Tibial artery (tissue), 4 donors: ENCODE measurements at regions not wholly inside any gene's neighbourhood (a gene's known extent, or its start where the extent isn't known, plus 50 kb on each side); places are given as distances from the start of the nearest gene placed in this dataset.
"Not testable (repeated sequence)": the region's sequence is repeated elsewhere in the genome, so short reads cannot be mapped to it uniquely, and the experiment has no call there.

Source experiments
- DNase-seq, 2 donors: peaks; one replicate each; pipeline ENCODE4 v3.0.0-alpha.2; 2019
- H3K27ac ChIP-seq, 2 donors: fragments of 200-600 bp; sonication (generic) in 1 of 2; 1 replicate in 1 of 2; 2 replicates in 1 of 2; pipeline ENCODE4 v1.5.1; 2018 to 2019; ENCODE audit warnings: mild to moderate bottlenecking in 1 of 2
- H3K27me3 ChIP-seq, 2 donors: fragments of 200-600 bp; sonication (generic) in 1 of 2; one replicate each; pipeline versions ENCODE4 v1.5.1 to v1.6.0; 2016 to 2019
- H3K36me3 ChIP-seq, 3 donors: fragments of 200-600 bp; sonication (generic) in 2 of 3; one replicate each; pipeline ENCODE4 v1.5.1; 2016 to 2019; ENCODE audit warnings: mild to moderate bottlenecking in 2 of 3
- H3K4me1 ChIP-seq, 4 donors: fragments of 200-600 bp; sonication (generic) in 2 of 4; 1 replicate in 3 of 4; 2 replicates in 1 of 4; pipeline ENCODE4 v1.5.1; 2016 to 2019
- H3K4me3 ChIP-seq, 2 donors: fragments of 200-600 bp; sonication (generic) in 1 of 2; 1 replicate in 1 of 2; 2 replicates in 1 of 2; pipeline ENCODE4 v1.5.1; 2018 to 2019; ENCODE audit warnings: mild to moderate bottlenecking in 2 of 2
- H3K9me3 ChIP-seq, 3 donors: fragments of 200-600 bp; sonication (generic) in 1 of 3; one replicate each; pipeline ENCODE4 v1.5.1; 2016 to 2019
- intact Hi-C: fragments of 100-400 bp; cut with DNase I; formaldehyde crosslinking; loops from one replicate; pipeline ENCODE4 v1.15.0; 2023; ENCODE audit warnings: low total_unique reads
- TF ChIP-seq, protein P1 (sequence below), 2 experiments: fragments of 200-600 bp in 1 of 2; fragments of 450-650 bp in 1 of 2; IDR thresholded peaks; one replicate each; pipeline ENCODE4 v1.5.1; 2017 to 2019; ENCODE audit warnings: antibody characterized with exemption in 2 of 2, mild to moderate bottlenecking in 1 of 2, moderate library complexity in 1 of 2

DNA sequence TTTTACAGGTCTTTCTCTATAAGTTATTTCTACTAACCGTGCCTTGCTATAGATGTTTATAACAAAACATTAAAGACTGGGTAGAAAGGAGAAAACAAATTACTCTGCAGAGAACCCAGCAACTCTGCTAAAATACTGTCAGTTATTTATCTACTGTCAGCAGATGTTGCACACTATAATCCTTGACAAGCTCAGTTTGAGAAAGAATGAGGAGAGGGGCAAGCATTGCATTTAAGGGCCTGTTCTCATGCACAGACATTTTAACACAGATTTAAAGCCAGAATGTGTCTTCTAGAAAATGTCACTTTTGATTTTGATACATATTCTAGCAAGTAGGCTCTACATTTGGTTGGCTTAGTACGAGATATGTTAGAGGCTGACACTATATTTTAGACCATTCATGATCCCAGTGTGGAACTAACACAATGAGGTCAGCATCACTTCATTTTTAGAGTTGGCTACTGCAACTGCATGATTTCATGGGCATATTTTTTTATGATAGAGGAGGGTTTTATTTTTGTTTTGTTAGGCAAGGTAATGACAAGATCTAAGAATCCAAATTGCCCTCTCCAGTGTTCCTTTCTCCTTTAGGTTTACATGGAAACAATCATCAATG is 516.4 kb downstream of the ZEB2 start:
- intact Hi-C loops: no loop called here
- H3K36me3 ChIP-seq: no peaks in the 10 kb centered on the region
- no peak overlapping the region for H3K4me3 ChIP-seq
- no peak overlapping the region for H3K27ac ChIP-seq
- no peaks in the 10 kb centered on the region for H3K4me1 ChIP-seq
- DNase-seq: no peak
- H3K27me3 ChIP-seq: no peaks in the 10 kb centered on the region
- TF ChIP-seq, protein P1, sequence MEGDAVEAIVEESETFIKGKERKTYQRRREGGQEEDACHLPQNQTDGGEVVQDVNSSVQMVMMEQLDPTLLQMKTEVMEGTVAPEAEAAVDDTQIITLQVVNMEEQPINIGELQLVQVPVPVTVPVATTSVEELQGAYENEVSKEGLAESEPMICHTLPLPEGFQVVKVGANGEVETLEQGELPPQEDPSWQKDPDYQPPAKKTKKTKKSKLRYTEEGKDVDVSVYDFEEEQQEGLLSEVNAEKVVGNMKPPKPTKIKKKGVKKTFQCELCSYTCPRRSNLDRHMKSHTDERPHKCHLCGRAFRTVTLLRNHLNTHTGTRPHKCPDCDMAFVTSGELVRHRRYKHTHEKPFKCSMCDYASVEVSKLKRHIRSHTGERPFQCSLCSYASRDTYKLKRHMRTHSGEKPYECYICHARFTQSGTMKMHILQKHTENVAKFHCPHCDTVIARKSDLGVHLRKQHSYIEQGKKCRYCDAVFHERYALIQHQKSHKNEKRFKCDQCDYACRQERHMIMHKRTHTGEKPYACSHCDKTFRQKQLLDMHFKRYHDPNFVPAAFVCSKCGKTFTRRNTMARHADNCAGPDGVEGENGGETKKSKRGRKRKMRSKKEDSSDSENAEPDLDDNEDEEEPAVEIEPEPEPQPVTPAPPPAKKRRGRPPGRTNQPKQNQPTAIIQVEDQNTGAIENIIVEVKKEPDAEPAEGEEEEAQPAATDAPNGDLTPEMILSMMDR (IDR thresholded peaks at IDR 0.05): no peak
- H3K9me3 ChIP-seq: no peaks in the 10 kb centered on the region

DNA sequence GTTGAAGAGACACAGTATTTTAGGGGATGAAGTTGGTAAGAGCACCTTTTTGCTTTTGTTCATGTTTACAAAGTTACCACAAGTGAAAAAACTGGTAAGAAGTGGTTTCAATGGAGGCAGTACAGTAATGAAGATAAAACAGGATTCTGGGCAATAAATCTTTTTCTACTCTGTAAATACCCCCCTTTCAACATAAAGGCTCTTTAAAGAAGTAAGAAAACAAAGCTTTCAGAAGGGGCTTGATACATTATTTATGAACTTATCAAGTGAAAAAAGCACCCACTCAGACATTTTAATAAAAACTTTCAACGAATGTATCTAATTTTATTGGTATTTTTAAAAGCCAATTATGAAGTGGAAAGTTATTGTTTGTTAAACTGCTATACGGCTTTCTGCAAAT is 522.9 kb downstream of the ZEB2 start:
- Histone ChIP-seq H3K27me3 (no peaks in the 10 kb centered on the region), H3K4me1 (no peaks in the 10 kb centered on the region), H3K9me3 (no peaks in the 10 kb centered on the region), H3K4me3 (no peak overlapping the region), H3K36me3 (no peaks in the 10 kb centered on the region), H3K27ac (no peak overlapping the region)
- TF ChIP-seq, protein P1 (IDR thresholded peaks at IDR 0.05): no peak
- intact Hi-C loops: no loop called here
- DNase-seq: no peak

DNA sequence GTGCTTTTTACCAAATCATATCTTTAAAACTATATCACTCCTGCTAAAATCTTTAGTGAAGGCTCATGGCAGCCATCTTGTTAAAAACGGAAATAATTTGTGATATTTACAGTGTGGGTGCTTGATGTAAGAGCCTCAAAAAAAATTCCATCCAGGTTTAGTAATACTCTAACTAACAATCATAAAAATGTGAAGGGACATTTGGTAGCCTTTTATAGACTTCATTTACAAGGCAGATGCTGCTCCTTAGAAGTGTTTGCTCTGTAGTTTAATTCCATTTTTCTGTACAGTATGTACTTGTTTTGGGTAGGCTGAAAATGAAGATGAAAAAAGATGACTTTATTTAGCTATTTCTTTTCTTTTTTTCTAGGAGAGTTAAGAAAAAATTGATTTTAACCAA is 525.0 kb downstream of the ZEB2 start:
- intact Hi-C loops: no loop called here
- TF ChIP-seq, protein P1 (IDR thresholded peaks at IDR 0.05): no peak

DNA sequence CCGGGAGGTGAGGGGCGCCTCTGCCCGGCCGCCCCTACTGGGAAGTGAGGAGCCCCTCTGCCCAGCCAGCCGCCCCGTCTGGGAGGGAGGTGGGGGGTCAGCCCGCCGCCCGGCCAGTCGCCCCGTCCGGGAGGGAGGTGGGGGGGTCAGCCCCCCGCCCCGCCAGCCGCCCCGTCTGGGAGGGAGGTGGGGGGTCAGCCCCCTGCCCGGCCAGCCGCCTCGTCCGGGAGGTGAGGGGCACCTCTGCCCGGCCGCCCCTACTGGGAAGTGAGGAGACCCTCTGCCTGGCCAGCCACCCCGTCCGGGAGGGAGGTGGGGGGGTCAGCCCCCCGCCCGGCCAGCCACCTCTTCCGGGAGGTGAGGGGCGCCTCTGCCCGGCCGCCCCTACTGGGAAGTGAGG is 528.3 kb downstream of the ZEB2 start:
- H3K9me3 ChIP-seq, H3K4me1 ChIP-seq, H3K4me3 ChIP-seq, H3K36me3 ChIP-seq, H3K27ac ChIP-seq, H3K27me3 ChIP-seq, intact Hi-C loops, DNase-seq: not testable (repeated sequence)

More for the DNA sequence above, 525.0 kb downstream of the ZEB2 start:
- H3K36me3 ChIP-seq: no peaks in the 10 kb centered on the region
- H3K9me3 ChIP-seq: no peaks in the 10 kb centered on the region
- H3K27me3 ChIP-seq: no peaks in the 10 kb centered on the region
- no peak for DNase-seq
- no peak overlapping the region for H3K4me3 ChIP-seq
- H3K4me1 ChIP-seq: no peaks in the 10 kb centered on the region
- H3K27ac ChIP-seq: no peak overlapping the region

DNA sequence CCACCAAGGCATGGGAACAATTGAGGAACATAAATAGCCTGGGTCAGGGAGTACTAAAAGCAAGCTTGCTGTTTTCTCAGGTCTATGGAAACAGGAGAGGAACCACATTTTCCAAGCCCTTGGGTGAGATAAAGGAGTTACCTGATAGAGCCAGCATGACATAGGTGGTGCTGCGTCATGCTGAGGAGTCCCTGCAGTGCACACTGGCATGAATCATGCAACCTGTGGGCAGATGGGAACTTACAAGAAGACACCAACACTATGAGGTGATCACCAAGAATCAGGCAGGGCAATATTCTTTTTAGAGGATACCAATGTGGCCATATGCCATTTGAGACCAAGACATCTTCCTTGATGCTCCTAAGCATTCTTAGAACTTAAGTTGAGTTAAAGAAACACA is 531.8 kb downstream of the ZEB2 start:
- Histone ChIP-seq H3K27me3 (no peaks in the 10 kb centered on the region), H3K27ac (no peak overlapping the region), H3K4me1 (no peaks in the 10 kb centered on the region), H3K36me3 (no peaks in the 10 kb centered on the region), H3K4me3 (no peak overlapping the region), H3K9me3 (no peaks in the 10 kb centered on the region)
- TF ChIP-seq, protein P1 (IDR thresholded peaks at IDR 0.05): no peak
- intact Hi-C loops: no loop called here
- DNase-seq: no peak

DNA sequence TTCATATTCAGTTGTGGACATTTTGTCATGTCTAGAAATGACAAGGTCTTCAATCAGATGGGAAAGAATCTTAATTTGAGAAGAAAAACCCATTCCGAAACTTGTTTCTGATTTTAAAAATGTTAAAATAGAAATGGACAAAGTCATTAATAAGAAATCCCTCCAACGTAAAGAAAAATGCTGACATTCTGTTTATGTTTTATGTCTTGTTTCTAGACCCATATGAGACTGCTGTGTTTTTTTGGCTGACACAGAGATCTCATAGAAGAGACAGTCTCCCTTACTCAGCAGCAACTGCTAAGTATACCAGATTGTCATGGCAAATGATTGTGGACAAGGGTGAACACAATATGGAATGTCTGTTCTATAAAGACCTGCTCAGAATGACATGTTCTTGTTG is 538.5 kb downstream of the ZEB2 start:
- DNase-seq: no peak
- Histone ChIP-seq H3K27me3 (no peaks in the 10 kb centered on the region), H3K27ac (no peak overlapping the region), H3K4me1 (no peaks in the 10 kb centered on the region), H3K36me3 (no peaks in the 10 kb centered on the region), H3K4me3 (no peak overlapping the region), H3K9me3 (no peaks in the 10 kb centered on the region)
- TF ChIP-seq, protein P1 (IDR thresholded peaks at IDR 0.05): no peak
- intact Hi-C loops: no loop called here
